B cell (primary cell): ENCODE measurements at regions not wholly inside any gene's neighbourhood (a gene's known extent, or its start where the extent isn't known, plus 50 kb on each side); places are given as distances from the start of the nearest gene placed in this dataset.

Experiments used
- ATAC-seq: fragments of 200-7000 bp; cut with Tn5 transposase; one replicate; pipeline ENCODE4 v1.10.0; 2021; ENCODE audit warnings: low read depth, mild to moderate bottlenecking, moderate number of reproducible peaks, moderate library complexity
- CTCF ChIA-PET: fragments of 350-600 bp; sonication (Branson Sonifier 250); formaldehyde crosslinking; loops from one replicate; lab custom pipeline; 2021; ENCODE audit warnings: antibody characterized with exemption, inconsistent platforms; lab: Charles Lee
- POLR2A ChIA-PET: fragments of 350-600 bp; sonication (Branson Sonifier 250); formaldehyde crosslinking; loops from one replicate; lab custom pipeline; 2021; ENCODE audit warnings: antibody characterized with exemption; lab: Charles Lee
- DNase-seq: peaks from one replicate; pipeline ENCODE4 v3.0.0; 2013
- H2AFZ ChIP-seq: 2 replicates; pipeline ENCODE4 v1.6.1; 2012; ENCODE audit warnings: mild to moderate bottlenecking, low read depth, low read length; ENCODE audit not compliant: insufficient read depth, poor library complexity, severe bottlenecking
- H3K27ac ChIP-seq, 2 donors: 1 replicate in 1 of 2; 2 replicates in 1 of 2; pipeline ENCODE4 v1.5.1; 2012 to 2013; ENCODE audit warnings: low read length in 2 of 2, mild to moderate bottlenecking in 2 of 2, moderate library complexity in 1 of 2
- H3K27me3 ChIP-seq, 4 experiments: fragments of 200-600 bp in 1 of 4; sonication (generic) in 1 of 4; replicated peaks in 1 of 4; 1 replicate in 2 of 4; 2 replicates in 2 of 4; pipeline versions ENCODE4 v1.6.1 to v1.7.0; 2013 to 2016; ENCODE audit warnings: low read length in 3 of 4, mild to moderate bottlenecking in 2 of 4, mixed read lengths in 1 of 4, moderate library complexity in 1 of 4; ENCODE audit not compliant: insufficient read depth in 4 of 4, control insufficient read depth in 3 of 4; ENCODE audit errors: control extremely low read depth in 1 of 4
- H3K36me3 ChIP-seq, 2 experiments: replicated peaks in 1 of 2; 1 replicate in 1 of 2; 2 replicates in 1 of 2; pipeline versions ENCODE4 v1.6.1 to v1.7.1; 2013; ENCODE audit warnings: low read length in 1 of 2; ENCODE audit not compliant: insufficient read depth in 2 of 2, control insufficient read depth in 1 of 2; ENCODE audit errors: control extremely low read depth in 1 of 2, extremely low read depth in 1 of 2
- H3K4me1 ChIP-seq, 2 donors: fragments of 200-600 bp in 1 of 2; sonication (generic) in 1 of 2; 1 replicate in 1 of 2; 2 replicates in 1 of 2; pipeline versions ENCODE4 v1.5.1 to v1.6.1; 2013 to 2017; ENCODE audit warnings: low read length in 2 of 2; ENCODE audit not compliant: control insufficient read depth in 2 of 2, insufficient read depth in 2 of 2
- H3K4me2 ChIP-seq: replicated peaks from 2 replicates; pipeline ENCODE3; 2012; ENCODE audit warnings: mild to moderate bottlenecking, low read depth, low read length; ENCODE audit not compliant: poor library complexity, severe bottlenecking
- H3K4me3 ChIP-seq, 5 experiments: fragments of 200-600 bp in 1 of 5; sonication (generic) in 1 of 5; 1 replicate in 3 of 5; 2 replicates in 2 of 5; pipeline versions ENCODE4 v1.5.1 to v1.7.0; 2011 to 2016; ENCODE audit warnings: low read length in 4 of 5, mild to moderate bottlenecking in 4 of 5, low read depth in 2 of 5, control low read depth in 1 of 5, moderate library complexity in 1 of 5; ENCODE audit not compliant: insufficient read depth in 1 of 5; ENCODE audit errors: control extremely low read depth in 1 of 5, extremely low read depth in 1 of 5
- H3K79me2 ChIP-seq: fragments of 200-600 bp; sonication (generic); one replicate; pipeline ENCODE4 v1.6.0; 2016; ENCODE audit warnings: low read length; ENCODE audit not compliant: control insufficient read depth, insufficient read depth
- H3K9ac ChIP-seq: fragments of 200-600 bp; sonication (generic); 2 replicates; pipeline ENCODE4 v1.6.1; 2017; ENCODE audit warnings: mild to moderate bottlenecking, low read length, moderate library complexity
- H3K9me3 ChIP-seq, 3 donors: one replicate each; pipeline versions ENCODE4 v1.6.1 to v1.7.1; 2013; ENCODE audit warnings: low read length in 2 of 3; ENCODE audit not compliant: control insufficient read depth in 2 of 3, insufficient read depth in 1 of 3; ENCODE audit errors: control extremely low read depth in 1 of 3
- H4K20me1 ChIP-seq: 2 replicates; pipeline ENCODE4 v1.6.0; 2012; ENCODE audit warnings: mild to moderate bottlenecking, low read length; ENCODE audit not compliant: insufficient read depth, control insufficient read depth, poor library complexity, severe bottlenecking
- H3K27ac Mint-ChIP-seq: one replicate; pipeline ENCODE4 v1.8.0; 2021; ENCODE audit warnings: mixed read lengths
- H3K27me3 Mint-ChIP-seq: one replicate; pipeline ENCODE4 v1.8.0; 2021; ENCODE audit warnings: mixed read lengths
- H3K4me1 Mint-ChIP-seq: one replicate; pipeline ENCODE4 v1.8.0; 2021; ENCODE audit warnings: mixed read lengths
- H3K4me3 Mint-ChIP-seq: one replicate; pipeline ENCODE4 v1.8.0; 2021; ENCODE audit warnings: mixed read lengths
- H3K9me3 Mint-ChIP-seq: one replicate; pipeline ENCODE4 v1.8.0; 2022; ENCODE audit warnings: mixed read lengths; ENCODE audit not compliant: insufficient read depth
- CTCF ChIP-seq: fragments of 200-600 bp; IDR thresholded peaks from one replicate; pipeline ENCODE4 v1.8.0; 2022; ENCODE audit warnings: antibody characterized with exemption, mild to moderate bottlenecking
- EZH2 ChIP-seq: IDR thresholded peaks from 2 replicates; pipeline ENCODE4 v1.6.1; 2012; ENCODE audit warnings: borderline replicate concordance, low read depth, mild to moderate bottlenecking, moderate library complexity, low read length; ENCODE audit not compliant: insufficient read depth, poor library complexity, severe bottlenecking
- WGBS: methylation state at CpG from one replicate; pipeline ENCODE4 v1.1.5; 2013; ENCODE audit warnings: missing lambda C conversion rate; ENCODE audit not compliant: insufficient coverage; 5-methylcytosine and 5-hydroxymethylcytosine counted together
- intact Hi-C: fragments of 100-400 bp; cut with micrococcal nuclease; formaldehyde crosslinking; loops from one replicate; pipeline ENCODE4 v1.10.0; 2022

GRCh38 chr1:90414201-90414600 is 302.9 kb downstream of the BARHL2 start:
- Mint-ChIP-seq H3K27ac (no peak overlapping the region), H3K9me3 (peaks cover 3% of the 10 kb centered on the region), H3K4me3 (no peak overlapping the region), H3K27me3 (peaks cover 4% of the 10 kb centered on the region), H3K4me1 (no peaks in the 10 kb centered on the region)
- ATAC-seq: no peak
- intact Hi-C loops: no loop called here
- no peaks in the 10 kb centered on the region for H3K36me3 ChIP-seq
- H3K9ac ChIP-seq: no peak overlapping the region
- whole genome bisulfite sequencing: 100% methylated on average over 1 of the region's 1 CpG
- H3K9me3 ChIP-seq: no peaks in the 10 kb centered on the region
- H3K4me1 ChIP-seq: no peaks in the 10 kb centered on the region
- no peak overlapping the region for H2AFZ ChIP-seq
- H4K20me1 ChIP-seq: no peaks in the 10 kb centered on the region
- no peaks in the 10 kb centered on the region for H3K79me2 ChIP-seq
- H3K27me3 ChIP-seq: no peaks in the 10 kb centered on the region
- no peak overlapping the region for H3K4me2 ChIP-seq
- no peak overlapping the region for H3K4me3 ChIP-seq
- H3K27ac ChIP-seq: no peak overlapping the region
- TF ChIP-seq EZH2: no peak
- TF ChIP-seq CTCF: no peak
- ChIA-PET CTCF (no interaction called here), POLR2A (no interaction called here)
- DNase-seq: no peak

GRCh38 chr1:90413519-90413918 is 303.6 kb downstream of the BARHL2 start:
- ChIA-PET POLR2A (no interaction called here), CTCF (no interaction called here)
- Histone ChIP-seq H4K20me1 (no peaks in the 10 kb centered on the region), H3K27me3 (no peaks in the 10 kb centered on the region), H3K4me2 (no peak overlapping the region), H3K9me3 (no peaks in the 10 kb centered on the region), H3K36me3 (no peaks in the 10 kb centered on the region), H3K4me3 (no peak overlapping the region), H3K4me1 (no peaks in the 10 kb centered on the region), H3K79me2 (no peaks in the 10 kb centered on the region), H3K9ac (no peak overlapping the region), H3K27ac (no peak overlapping the region), H2AFZ (no peak overlapping the region)
- 91% methylated on average over 3 of the region's 3 CpGs for WGBS
- Mint-ChIP-seq H3K27ac (no peak overlapping the region), H3K4me3 (no peak overlapping the region), H3K9me3 (peaks cover 3% of the 10 kb centered on the region), H3K4me1 (no peaks in the 10 kb centered on the region), H3K27me3 (peaks cover 4% of the 10 kb centered on the region)
- no peak for TF ChIP-seq CTCF
- no peak for TF ChIP-seq EZH2
- DNase-seq: no peak
- intact Hi-C loops: no loop called here
- no peak for ATAC-seq
